Activated T-cell treated with anti-CD3 and anti-CD28 coated beads, Interleukin-2, amount 50 U/mL, for 4 hours (primary cell): ENCODE measurements at regions not wholly inside any gene's neighbourhood (a gene's known extent, or its start where the extent isn't known, plus 50 kb on each side); places are given as distances from the start of the nearest gene placed in this dataset.

Source experiments
- ATAC-seq, 2 donors: fragments of 200-7000 bp; cut with Tn5 transposase; one replicate each; pipeline ENCODE4 v1.10.0; 2021
- DNase-seq: peaks from one replicate; pipeline ENCODE4 v3.0.0-alpha.2; 2020
- H3K27me3 Mint-ChIP-seq: one replicate; pipeline ENCODE4 v1.8.0; 2021; ENCODE audit warnings: low read depth, mixed read lengths
- H3K36me3 Mint-ChIP-seq: one replicate; pipeline ENCODE4 v1.8.0; 2022; ENCODE audit warnings: mixed read lengths; ENCODE audit not compliant: insufficient read depth
- H3K4me1 Mint-ChIP-seq: one replicate; pipeline ENCODE4 v1.8.0; 2021; ENCODE audit warnings: low read depth, mixed read lengths
- H3K4me3 Mint-ChIP-seq: one replicate; pipeline ENCODE4 v1.8.0; 2021; ENCODE audit warnings: mild to moderate bottlenecking, moderate library complexity, mixed read lengths
- H3K9me3 Mint-ChIP-seq: one replicate; pipeline ENCODE4 v1.8.0; 2021; ENCODE audit warnings: mixed read lengths

DNA sequence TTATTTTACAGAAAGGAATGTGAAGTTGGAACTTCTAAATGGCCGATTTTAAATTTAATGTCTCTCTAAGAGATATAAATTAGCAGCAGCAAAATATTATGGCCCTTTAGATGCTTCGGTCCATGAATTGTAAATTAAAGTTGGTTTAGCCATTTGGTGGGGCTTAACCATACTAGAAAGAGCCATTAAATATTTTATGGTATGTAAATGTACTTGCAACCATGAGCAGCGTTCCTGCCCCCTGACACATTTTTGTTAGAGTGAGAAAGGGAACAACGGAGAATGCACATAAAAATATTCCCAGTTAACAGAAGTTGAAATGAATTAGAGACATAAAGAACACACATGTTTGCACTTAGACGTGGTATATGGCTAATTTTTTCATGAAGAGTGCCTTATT is 237.9 kb downstream of the MYLK4 start:
- no peaks in the 10 kb centered on the region for H3K9me3 Mint-ChIP-seq

GRCh38 chr6:2510316-2510715 is 240.4 kb downstream of the MYLK4 start:
- Mint-ChIP-seq H3K36me3 (no peaks in the 10 kb centered on the region), H3K9me3 (no peaks in the 10 kb centered on the region), H3K4me1 (no peaks in the 10 kb centered on the region), H3K4me3 (no peak overlapping the region), H3K27me3 (peaks cover 47% of the 10 kb centered on the region)
- no peak for ATAC-seq
- no peak for DNase-seq

More for the DNA sequence above, 237.9 kb downstream of the MYLK4 start:
- Mint-ChIP-seq H3K36me3 (no peaks in the 10 kb centered on the region), H3K27me3 (peaks cover 30% of the 10 kb centered on the region), H3K4me3 (no peak overlapping the region), H3K4me1 (no peaks in the 10 kb centered on the region)
- DNase-seq, result no peak
- ATAC-seq, result no peak

DNA sequence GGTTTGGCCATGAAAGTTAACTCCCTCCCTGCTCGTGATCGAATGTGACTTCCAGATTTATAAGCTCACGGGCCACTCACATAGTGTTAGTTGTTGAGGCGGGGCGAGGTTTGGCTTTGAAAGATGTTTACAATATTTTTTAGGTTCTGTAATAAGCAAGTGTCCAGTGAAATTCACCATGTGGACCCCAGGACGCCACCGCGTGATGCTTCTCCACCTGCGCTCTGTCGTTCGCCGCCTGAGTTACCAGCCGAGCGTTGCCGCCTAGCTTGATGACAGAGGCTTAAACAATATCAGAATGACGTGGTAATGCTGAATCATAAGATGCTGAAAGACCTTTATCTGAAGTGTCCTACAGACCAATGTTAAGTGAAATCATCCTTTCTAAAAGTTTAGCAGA is 241.0 kb downstream of the MYLK4 start:
- no peaks in the 10 kb centered on the region for H3K36me3 Mint-ChIP-seq
- DNase-seq, result no peak
- no peaks in the 10 kb centered on the region for H3K4me1 Mint-ChIP-seq
- no peak overlapping the region for H3K4me3 Mint-ChIP-seq
- H3K9me3 Mint-ChIP-seq, result no peaks in the 10 kb centered on the region
- no peak for ATAC-seq
- peaks cover 44% of the 10 kb centered on the region for H3K27me3 Mint-ChIP-seq

- ATAC-seq (no peak), DNase-seq (no peak)
- Mint-ChIP-seq H3K27me3 (peaks cover 39% of the 10 kb centered on the region), H3K4me3 (no peak overlapping the region), H3K9me3 (no peaks in the 10 kb centered on the region), H3K4me1 (no peaks in the 10 kb centered on the region), H3K36me3 (no peaks in the 10 kb centered on the region)
Observed at GRCh38 chr6:2508071-2508470, 242.7 kb downstream of the MYLK4 start.

DNA sequence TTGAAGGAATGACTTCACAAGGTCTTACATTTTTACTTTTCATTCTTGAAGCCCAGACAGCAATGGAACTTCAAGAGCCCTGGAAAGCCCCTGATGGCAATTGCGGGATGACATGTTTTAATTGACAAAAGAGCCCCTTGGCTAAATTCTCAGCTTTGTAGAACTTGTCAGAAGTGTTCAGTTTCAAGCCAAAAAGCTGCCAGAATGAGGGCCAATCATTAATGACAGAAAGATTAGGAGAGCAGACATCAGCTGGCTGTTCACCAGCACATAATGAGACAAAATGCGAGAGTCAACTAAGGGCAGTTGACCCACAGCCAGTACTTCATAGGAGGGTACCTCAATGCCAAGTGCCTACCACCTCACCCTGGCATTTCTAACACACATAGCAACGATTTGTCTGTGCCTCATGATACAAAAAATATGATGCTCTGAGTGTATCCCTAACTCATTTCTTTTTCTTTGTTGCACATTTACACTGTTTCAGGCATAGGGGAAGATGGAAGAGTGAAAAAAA is 243.1 kb downstream of the MYLK4 start:
- Mint-ChIP-seq H3K4me3 (no peak overlapping the region), H3K4me1 (no peaks in the 10 kb centered on the region), H3K36me3 (no peaks in the 10 kb centered on the region), H3K9me3 (no peaks in the 10 kb centered on the region), H3K27me3 (peaks cover 39% of the 10 kb centered on the region)
- DNase-seq, result no peak
- ATAC-seq, result no peak

DNA sequence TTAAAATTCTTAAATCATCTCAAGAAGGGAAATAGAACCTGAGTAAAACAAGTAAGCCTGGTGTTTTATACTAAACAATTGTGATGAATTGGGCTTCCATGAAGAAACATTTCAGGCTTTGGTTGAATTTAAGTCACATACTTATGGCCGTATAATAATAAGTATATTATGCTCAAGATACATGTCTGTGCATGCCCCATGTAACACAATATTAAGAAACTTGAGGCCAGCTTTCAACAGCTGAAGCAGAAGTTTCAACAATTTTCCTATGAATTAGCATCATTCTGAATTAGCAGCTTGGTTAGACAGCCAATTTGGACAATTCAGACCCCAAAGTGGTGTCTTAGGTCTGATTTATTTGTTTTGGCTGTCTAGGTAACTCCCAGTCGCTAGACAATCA is 243.7 kb downstream of the MYLK4 start:
- Mint-ChIP-seq H3K4me3 (no peak overlapping the region), H3K36me3 (no peaks in the 10 kb centered on the region), H3K27me3 (peaks cover 39% of the 10 kb centered on the region), H3K4me1 (no peaks in the 10 kb centered on the region), H3K9me3 (no peaks in the 10 kb centered on the region)
- no peak for ATAC-seq
- DNase-seq, result no peak

DNA sequence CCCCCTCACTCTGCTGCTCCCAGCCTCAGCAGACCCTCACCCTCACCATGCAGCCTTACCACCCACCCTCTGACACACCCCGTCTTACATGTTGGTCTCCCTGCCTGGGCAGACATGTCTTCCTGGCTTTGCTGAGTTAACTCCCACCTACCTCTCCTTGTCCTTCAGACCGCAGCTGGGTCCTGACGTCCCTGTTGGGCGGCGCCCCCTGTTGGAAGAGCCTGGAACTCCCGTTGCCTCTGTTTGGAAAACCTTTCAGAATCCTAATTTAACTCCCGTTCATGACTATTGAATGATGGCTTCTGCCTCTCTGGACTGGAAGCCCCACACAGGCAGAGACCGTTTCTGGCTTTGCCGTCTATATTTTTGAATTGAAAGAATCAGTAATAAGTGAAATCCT is 245.1 kb downstream of the MYLK4 start:
- Mint-ChIP-seq H3K36me3 (no peaks in the 10 kb centered on the region), H3K9me3 (no peaks in the 10 kb centered on the region), H3K27me3 (peaks cover 36% of the 10 kb centered on the region), H3K4me3 (no peak overlapping the region), H3K4me1 (no peaks in the 10 kb centered on the region)
- DNase-seq (no peak), ATAC-seq (no peak)

GRCh38 chr6:2504495-2505064 is 246.1 kb downstream of the MYLK4 start:
- H3K36me3 Mint-ChIP-seq, result no peaks in the 10 kb centered on the region
- DNase-seq, result no peak
- H3K9me3 Mint-ChIP-seq, result no peaks in the 10 kb centered on the region
- no peak for ATAC-seq
- H3K4me1 Mint-ChIP-seq, result no peaks in the 10 kb centered on the region
- H3K27me3 Mint-ChIP-seq, result peaks cover 30% of the 10 kb centered on the region
- no peak overlapping the region for H3K4me3 Mint-ChIP-seq

DNA sequence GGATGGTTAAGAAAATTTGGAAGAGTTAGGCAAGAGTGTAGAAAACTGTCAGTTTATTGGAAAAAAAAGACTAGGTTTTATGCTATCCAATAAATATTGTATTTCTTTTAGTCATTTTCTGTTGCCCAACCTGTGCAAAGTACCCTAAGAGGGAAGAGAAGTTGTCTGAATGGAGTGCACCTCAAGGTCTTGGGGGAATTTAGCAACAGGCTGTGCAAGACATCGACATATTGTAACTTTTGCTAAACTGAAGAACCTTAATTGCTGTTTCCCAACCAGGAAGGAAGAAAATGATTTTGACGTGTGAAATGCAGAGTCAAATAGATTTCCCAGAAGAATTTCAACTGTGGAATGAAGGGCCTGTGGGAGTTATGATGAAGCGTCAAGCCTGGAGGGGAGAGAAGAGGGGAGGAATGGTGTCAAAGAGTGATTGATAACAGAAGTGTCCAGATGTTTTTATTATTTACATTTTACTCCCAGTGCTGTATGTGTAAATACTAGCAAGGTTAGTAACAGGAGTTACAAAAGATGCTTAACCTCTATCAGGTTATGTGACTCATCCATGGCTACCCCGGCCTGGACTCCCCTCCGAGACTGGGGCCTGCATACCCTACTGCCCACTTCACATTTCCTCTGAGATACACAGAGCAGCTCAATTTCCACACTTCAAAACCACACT is 246.8 kb downstream of the MYLK4 start:
- ATAC-seq (no peak), DNase-seq (no peak)
- H3K9me3 Mint-ChIP-seq, result no peaks in the 10 kb centered on the region
- peaks cover 24% of the 10 kb centered on the region for H3K27me3 Mint-ChIP-seq
- H3K4me3 Mint-ChIP-seq, result no peak overlapping the region
- no peaks in the 10 kb centered on the region for H3K36me3 Mint-ChIP-seq
- no peaks in the 10 kb centered on the region for H3K4me1 Mint-ChIP-seq

DNA sequence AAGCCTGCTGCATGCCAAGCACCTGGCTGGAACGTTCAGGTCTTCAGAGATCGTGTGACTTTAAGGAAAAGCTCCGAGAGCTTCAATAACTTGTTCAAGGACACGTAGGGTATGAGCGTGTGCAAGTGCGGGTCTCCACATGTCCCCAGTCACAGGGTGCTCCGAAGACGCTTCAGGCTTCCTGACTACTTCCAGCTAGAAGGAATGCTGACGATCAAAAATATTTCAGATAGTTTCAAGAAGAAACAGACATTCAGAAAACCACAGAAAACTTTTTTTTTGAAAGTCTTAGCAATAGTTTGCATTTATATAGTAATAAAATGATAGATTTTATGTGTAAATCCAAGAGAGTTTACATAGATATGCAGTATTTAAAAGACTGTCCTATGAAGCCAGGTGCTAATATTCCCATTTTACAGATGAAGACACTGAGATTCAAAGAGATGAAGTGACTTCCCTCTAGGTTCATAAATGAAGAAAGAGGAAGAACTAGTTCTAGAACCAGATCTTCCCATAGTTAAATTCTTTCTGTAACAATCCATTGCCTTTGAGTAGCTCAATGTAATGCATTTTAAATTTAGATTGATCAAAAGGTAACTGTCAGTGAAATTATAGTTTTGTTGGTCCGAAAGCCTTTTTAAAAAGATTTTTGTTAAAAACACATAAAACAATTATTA is 247.6 kb downstream of the MYLK4 start:
- Mint-ChIP-seq H3K4me3 (no peak overlapping the region), H3K36me3 (no peaks in the 10 kb centered on the region), H3K4me1 (no peaks in the 10 kb centered on the region), H3K9me3 (no peaks in the 10 kb centered on the region), H3K27me3 (peaks cover 20% of the 10 kb centered on the region)
- ATAC-seq (no peak), DNase-seq (no peak)

- no peak overlapping the region for H3K4me3 Mint-ChIP-seq
- H3K9me3 Mint-ChIP-seq, result no peaks in the 10 kb centered on the region
- DNase-seq (no peak), ATAC-seq (no peak)
- H3K36me3 Mint-ChIP-seq, result no peaks in the 10 kb centered on the region
- peaks cover 15% of the 10 kb centered on the region for H3K27me3 Mint-ChIP-seq
- H3K4me1 Mint-ChIP-seq, result no peaks in the 10 kb centered on the region
Observed at GRCh38 chr6:2502096-2502997, 248.4 kb downstream of the MYLK4 start.

GRCh38 chr6:2497922-2498623 is 252.6 kb downstream of the MYLK4 start:
- H3K27me3 Mint-ChIP-seq, result peaks cover 15% of the 10 kb centered on the region
- DNase-seq, result no peak
- H3K4me1 Mint-ChIP-seq, result no peaks in the 10 kb centered on the region
- H3K36me3 Mint-ChIP-seq, result no peaks in the 10 kb centered on the region
- no peak for ATAC-seq
- H3K4me3 Mint-ChIP-seq, result no peak overlapping the region
- H3K9me3 Mint-ChIP-seq, result no peaks in the 10 kb centered on the region

- Mint-ChIP-seq H3K36me3 (no peaks in the 10 kb centered on the region), H3K9me3 (no peaks in the 10 kb centered on the region)
- no peak for ATAC-seq
Observed at GRCh38 chr6:2496291-2496690, 250.9 kb upstream of the GMDS start.

More at GRCh38 chr6:2496291-2496690, 250.9 kb upstream of the GMDS start:
- Mint-ChIP-seq H3K27me3 (peaks cover 21% of the 10 kb centered on the region), H3K4me3 (no peak overlapping the region), H3K4me1 (no peaks in the 10 kb centered on the region)
- DNase-seq, result no peak
